HL-60 (cell line): ENCODE measurements at regions not wholly inside any gene's neighbourhood (a gene's known extent, or its start where the extent isn't known, plus 50 kb on each side); places are given as distances from the start of the nearest gene placed in this dataset.

ENCODE experiments used
- DNase-seq, 2 experiments: peaks; one replicate each; pipeline ENCODE4 v3.0.0-alpha.2; 2010 to 2020; ENCODE audit warnings: low read depth in 1 of 2, low spot score in 1 of 2
- H3K27ac ChIP-seq: fragments of 250-450 bp; sonication (Bioruptor Pico); replicated peaks from 2 replicates; pipeline ENCODE4 v1.5.1; 2020; ENCODE audit warnings: mild to moderate bottlenecking, moderate library complexity
- H3K27me3 ChIP-seq: fragments of 250-450 bp; sonication (Bioruptor Pico); 2 replicates; pipeline ENCODE4 v1.5.1; 2021; ENCODE audit warnings: mild to moderate bottlenecking, moderate library complexity; ENCODE audit not compliant: insufficient read depth, poor library complexity, severe bottlenecking
- H3K4me3 ChIP-seq: replicated peaks from 2 replicates; pipeline ENCODE4 v1.5.1; 2011; ENCODE audit warnings: mild to moderate bottlenecking, control low read depth, low read length; ENCODE audit not compliant: insufficient read depth
- GABPA ChIP-seq: IDR thresholded peaks from 2 replicates; pipeline ENCODE4 v1.6.1; 2012; ENCODE audit warnings: low read depth
- POLR2AphosphoS5 ChIP-seq: IDR thresholded peaks from 2 replicates; pipeline ENCODE4 v1.6.1; 2012; ENCODE audit warnings: low read depth
- SPI1 ChIP-seq: IDR thresholded peaks from 2 replicates; pipeline ENCODE4 v1.6.1; 2012; ENCODE audit warnings: low read depth, mild to moderate bottlenecking, borderline replicate concordance
- TF ChIP-seq, protein P1 (sequence below): IDR thresholded peaks from one replicate; pipeline ENCODE4 v1.5.1; 2011; ENCODE audit warnings: low read length, control low read depth, inconsistent platforms; ENCODE audit not compliant: insufficient read depth
- TF ChIP-seq, protein P2 (sequence below): IDR thresholded peaks from 2 replicates; pipeline ENCODE4 v1.6.1; 2012; ENCODE audit warnings: low read depth; ENCODE audit not compliant: insufficient replicate concordance

DNA sequence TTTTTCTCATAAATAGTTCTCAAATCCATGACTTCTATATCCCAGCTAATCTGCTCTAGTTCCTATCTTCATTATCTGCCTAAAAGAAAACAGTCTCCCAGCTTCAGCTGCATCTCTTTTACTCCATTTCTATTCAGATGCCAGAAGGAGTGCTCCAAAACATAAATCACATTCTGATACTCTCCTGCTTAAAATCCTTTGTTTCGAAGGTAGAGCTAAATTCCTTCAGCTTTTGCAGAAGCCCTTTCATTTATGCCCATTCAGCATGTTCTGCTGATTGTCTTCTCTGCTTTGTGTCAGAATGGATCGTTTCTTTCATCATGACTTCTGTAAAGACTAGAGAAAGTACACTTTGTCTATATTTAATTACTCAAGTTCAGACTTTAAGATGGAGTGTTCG lies 440.1 kb upstream of the SMIM31 start:
- no peak overlapping the region for H3K27ac ChIP-seq
- H3K27me3 ChIP-seq = no peaks in the 10 kb centered on the region
- TF ChIP-seq SPI1 (no peak), GABPA (no peak), POLR2AphosphoS5 (no peak)
- TF ChIP-seq, protein P1, sequence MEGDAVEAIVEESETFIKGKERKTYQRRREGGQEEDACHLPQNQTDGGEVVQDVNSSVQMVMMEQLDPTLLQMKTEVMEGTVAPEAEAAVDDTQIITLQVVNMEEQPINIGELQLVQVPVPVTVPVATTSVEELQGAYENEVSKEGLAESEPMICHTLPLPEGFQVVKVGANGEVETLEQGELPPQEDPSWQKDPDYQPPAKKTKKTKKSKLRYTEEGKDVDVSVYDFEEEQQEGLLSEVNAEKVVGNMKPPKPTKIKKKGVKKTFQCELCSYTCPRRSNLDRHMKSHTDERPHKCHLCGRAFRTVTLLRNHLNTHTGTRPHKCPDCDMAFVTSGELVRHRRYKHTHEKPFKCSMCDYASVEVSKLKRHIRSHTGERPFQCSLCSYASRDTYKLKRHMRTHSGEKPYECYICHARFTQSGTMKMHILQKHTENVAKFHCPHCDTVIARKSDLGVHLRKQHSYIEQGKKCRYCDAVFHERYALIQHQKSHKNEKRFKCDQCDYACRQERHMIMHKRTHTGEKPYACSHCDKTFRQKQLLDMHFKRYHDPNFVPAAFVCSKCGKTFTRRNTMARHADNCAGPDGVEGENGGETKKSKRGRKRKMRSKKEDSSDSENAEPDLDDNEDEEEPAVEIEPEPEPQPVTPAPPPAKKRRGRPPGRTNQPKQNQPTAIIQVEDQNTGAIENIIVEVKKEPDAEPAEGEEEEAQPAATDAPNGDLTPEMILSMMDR = no peak
- TF ChIP-seq, protein P2, sequence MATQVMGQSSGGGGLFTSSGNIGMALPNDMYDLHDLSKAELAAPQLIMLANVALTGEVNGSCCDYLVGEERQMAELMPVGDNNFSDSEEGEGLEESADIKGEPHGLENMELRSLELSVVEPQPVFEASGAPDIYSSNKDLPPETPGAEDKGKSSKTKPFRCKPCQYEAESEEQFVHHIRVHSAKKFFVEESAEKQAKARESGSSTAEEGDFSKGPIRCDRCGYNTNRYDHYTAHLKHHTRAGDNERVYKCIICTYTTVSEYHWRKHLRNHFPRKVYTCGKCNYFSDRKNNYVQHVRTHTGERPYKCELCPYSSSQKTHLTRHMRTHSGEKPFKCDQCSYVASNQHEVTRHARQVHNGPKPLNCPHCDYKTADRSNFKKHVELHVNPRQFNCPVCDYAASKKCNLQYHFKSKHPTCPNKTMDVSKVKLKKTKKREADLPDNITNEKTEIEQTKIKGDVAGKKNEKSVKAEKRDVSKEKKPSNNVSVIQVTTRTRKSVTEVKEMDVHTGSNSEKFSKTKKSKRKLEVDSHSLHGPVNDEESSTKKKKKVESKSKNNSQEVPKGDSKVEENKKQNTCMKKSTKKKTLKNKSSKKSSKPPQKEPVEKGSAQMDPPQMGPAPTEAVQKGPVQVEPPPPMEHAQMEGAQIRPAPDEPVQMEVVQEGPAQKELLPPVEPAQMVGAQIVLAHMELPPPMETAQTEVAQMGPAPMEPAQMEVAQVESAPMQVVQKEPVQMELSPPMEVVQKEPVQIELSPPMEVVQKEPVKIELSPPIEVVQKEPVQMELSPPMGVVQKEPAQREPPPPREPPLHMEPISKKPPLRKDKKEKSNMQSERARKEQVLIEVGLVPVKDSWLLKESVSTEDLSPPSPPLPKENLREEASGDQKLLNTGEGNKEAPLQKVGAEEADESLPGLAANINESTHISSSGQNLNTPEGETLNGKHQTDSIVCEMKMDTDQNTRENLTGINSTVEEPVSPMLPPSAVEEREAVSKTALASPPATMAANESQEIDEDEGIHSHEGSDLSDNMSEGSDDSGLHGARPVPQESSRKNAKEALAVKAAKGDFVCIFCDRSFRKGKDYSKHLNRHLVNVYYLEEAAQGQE = no peak
- no peak overlapping the region for H3K4me3 ChIP-seq
- no peak for DNase-seq

DNA sequence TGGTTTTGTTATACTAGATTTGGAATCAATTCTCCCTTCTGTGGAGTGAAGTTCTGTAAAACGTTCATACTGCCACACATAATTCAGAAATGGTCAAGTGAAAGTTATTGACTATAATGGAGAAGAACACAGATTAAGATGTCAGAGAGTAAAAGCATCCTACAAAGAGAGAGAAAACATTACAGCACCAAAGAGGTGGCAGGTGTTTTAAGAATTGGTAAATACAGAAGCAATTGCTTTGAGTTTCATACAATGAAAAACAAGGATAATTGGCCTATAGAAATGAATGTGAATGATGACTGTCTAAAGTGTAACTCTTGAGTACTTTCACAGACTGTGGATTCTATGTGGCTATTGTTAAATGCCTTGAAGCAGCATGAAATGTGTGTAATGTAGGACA lies 435.6 kb upstream of the SMIM31 start:
- TF ChIP-seq POLR2AphosphoS5 (no peak), GABPA (no peak), SPI1 (no peak)
- TF ChIP-seq, protein P2 = no peak
- TF ChIP-seq, protein P1 = no peak
- no peak for DNase-seq
- Histone ChIP-seq H3K4me3 (no peak overlapping the region), H3K27ac (no peak overlapping the region), H3K27me3 (no peaks in the 10 kb centered on the region)

DNA sequence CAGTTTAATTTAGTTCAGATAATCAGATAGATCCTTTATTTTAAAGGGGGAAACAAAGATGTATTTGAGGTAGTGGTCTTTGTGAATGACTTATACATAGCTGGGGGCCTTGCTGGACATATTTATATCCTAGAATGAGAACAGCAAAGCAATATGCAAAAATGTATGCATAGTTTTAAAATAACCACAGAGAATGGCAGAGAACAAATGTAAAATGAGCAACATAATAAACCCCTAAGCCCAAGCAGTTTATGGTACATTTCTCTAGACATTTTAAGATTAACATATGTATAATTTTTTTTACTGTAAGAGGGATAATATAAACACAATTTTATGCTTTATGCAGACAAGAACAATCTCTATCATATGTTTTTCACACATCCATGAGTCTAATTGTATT lies 434.2 kb upstream of the SMIM31 start:
- Histone ChIP-seq H3K27ac (no peak overlapping the region), H3K4me3 (no peak overlapping the region), H3K27me3 (no peaks in the 10 kb centered on the region)
- TF ChIP-seq SPI1 (no peak), POLR2AphosphoS5 (no peak)
- TF ChIP-seq, protein P2 = no peak
- DNase-seq = no peak

DNA sequence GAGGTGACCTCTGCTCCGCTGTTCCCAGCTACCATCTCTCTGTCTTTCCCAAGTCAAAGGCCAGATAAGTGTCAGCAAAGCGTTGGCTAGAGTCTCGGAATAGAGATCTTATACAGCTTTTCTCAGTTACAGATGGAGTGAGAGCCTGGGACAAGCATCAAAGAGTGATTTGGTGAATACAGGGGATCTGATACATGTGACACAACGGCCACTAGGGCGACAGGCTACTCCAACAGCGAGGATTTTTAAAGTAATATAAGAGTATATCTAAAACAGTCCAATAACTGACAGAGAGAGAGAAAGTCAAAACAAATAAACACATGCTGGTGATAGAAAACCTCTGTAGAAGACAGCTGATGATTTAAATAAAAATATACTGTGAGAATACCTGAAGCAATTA lies 433.1 kb upstream of the SMIM31 start:
- H3K4me3 ChIP-seq = no peak overlapping the region
- no peaks in the 10 kb centered on the region for H3K27me3 ChIP-seq
- no peak overlapping the region for H3K27ac ChIP-seq
- no peak for DNase-seq
- TF ChIP-seq, protein P1 = no peak
- TF ChIP-seq, protein P2 = no peak
- TF ChIP-seq GABPA = no peak
- TF ChIP-seq SPI1 = no peak
- TF ChIP-seq POLR2AphosphoS5 = no peak
